Body of pancreas (tissue), 4 donors: ENCODE measurements at regions not wholly inside any gene's neighbourhood (a gene's known extent, or its start where the extent isn't known, plus 50 kb on each side); places are given as distances from the start of the nearest gene placed in this dataset.

Source experiments
- CTCF ChIP-seq, 7 experiments: fragments of 450-650 bp in 4 of 7; fragments of 200-600 bp in 3 of 7; sonication (generic) in 3 of 7; IDR thresholded peaks; one replicate each; pipeline ENCODE4 v1.5.1; 2016 to 2019; ENCODE audit warnings: antibody characterized with exemption in 7 of 7
- POLR2A ChIP-seq, 3 donors: fragments of 450-650 bp; IDR thresholded peaks; one replicate each; pipeline ENCODE4 v1.6.1; 2016; ENCODE audit warnings: antibody characterized with exemption in 3 of 3, mild to moderate bottlenecking in 2 of 3

GRCh38 chr14:53534841-53535240 lies 381.7 kb upstream of the DDHD1 start:
- no peak for TF ChIP-seq CTCF (IDR thresholded peaks at IDR 0.05)
- no peak for TF ChIP-seq POLR2A (IDR thresholded peaks at IDR 0.05)
